ENCODE measurements at regions not wholly inside any gene's neighbourhood (a gene's known extent, or its start where the extent isn't known, plus 50 kb on each side); places are given as distances from the start of the nearest gene placed in this dataset.
A peak's percentile ranks its signal among the peaks of the same experiment; 100 is the strongest.

- Mint-ChIP-seq H3K4me1 (ENCODE audit: low read depth, unreplicated experiment) (peaks cover 25% of the 10 kb centered on the region), H3K27ac (ENCODE audit: unreplicated experiment) (no peak overlapping the region), H3K36me3 (ENCODE audit: insufficient read depth, unreplicated experiment) (no peaks in the 10 kb centered on the region), H3K9me3 (ENCODE audit: low read depth, unreplicated experiment) (no peaks in the 10 kb centered on the region), H3K4me3 (ENCODE audit: low read depth, unreplicated experiment) (no peak overlapping the region), H3K27me3 (ENCODE audit: unreplicated experiment) (no peaks in the 10 kb centered on the region)
- CTCF ChIA-PET = no interaction called here
- TF ChIP-seq, protein P1, sequence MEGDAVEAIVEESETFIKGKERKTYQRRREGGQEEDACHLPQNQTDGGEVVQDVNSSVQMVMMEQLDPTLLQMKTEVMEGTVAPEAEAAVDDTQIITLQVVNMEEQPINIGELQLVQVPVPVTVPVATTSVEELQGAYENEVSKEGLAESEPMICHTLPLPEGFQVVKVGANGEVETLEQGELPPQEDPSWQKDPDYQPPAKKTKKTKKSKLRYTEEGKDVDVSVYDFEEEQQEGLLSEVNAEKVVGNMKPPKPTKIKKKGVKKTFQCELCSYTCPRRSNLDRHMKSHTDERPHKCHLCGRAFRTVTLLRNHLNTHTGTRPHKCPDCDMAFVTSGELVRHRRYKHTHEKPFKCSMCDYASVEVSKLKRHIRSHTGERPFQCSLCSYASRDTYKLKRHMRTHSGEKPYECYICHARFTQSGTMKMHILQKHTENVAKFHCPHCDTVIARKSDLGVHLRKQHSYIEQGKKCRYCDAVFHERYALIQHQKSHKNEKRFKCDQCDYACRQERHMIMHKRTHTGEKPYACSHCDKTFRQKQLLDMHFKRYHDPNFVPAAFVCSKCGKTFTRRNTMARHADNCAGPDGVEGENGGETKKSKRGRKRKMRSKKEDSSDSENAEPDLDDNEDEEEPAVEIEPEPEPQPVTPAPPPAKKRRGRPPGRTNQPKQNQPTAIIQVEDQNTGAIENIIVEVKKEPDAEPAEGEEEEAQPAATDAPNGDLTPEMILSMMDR (IDR thresholded peaks at IDR 0.05; ENCODE audit: unreplicated experiment) = no peak
- DNase-seq = no peak
- intact Hi-C loops (cut with micrococcal nuclease; ENCODE audit: unreplicated experiment) = loop anchor here (5.0 to 10.0 kb wide), 2 partner anchors 233 to 325 kb away; no protein-coding TSS in a partner anchor
- no TSS peak for BruUV-seq (replicated peaks)
Observed at GRCh38 chr2:56519806-56520205, 336.0 kb downstream of the CCDC85A start.

DNA sequence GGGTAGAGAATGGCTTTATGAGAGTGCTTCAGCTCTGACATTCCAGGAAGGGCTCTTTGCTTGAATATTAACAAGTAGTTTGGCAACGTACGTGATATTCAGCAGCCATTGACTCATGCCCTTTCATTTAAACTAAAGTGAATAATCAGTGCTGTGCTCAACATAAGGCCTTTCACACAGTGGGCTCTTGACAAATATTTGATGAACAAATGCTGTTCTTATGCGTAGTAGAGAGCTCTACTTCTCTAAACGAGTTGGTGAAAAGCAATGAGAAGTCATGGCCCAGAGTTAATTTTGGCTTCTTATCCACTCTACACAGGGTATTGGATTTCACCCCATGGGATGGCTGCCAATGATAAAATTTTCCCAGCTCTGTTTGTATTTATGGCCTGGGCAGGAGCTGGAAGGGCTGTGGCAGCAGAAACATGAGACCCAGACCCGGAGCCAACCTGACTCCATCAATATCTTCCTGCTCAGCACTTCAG is 338.9 kb downstream of the CCDC85A start:
- peak; percentile 68 for DNase-seq
- peaks cover 2% of the 10 kb centered on the region for H3K9me3 Mint-ChIP-seq (ENCODE audit: low read depth, unreplicated experiment)
- TF ChIP-seq, protein P1 (IDR thresholded peaks at IDR 0.05; ENCODE audit: unreplicated experiment) = no peak
- peak overlapping the region; percentile 75 for H3K27ac Mint-ChIP-seq (ENCODE audit: unreplicated experiment)
- peaks cover 25% of the 10 kb centered on the region for H3K4me1 Mint-ChIP-seq (ENCODE audit: low read depth, unreplicated experiment)
- BruUV-seq (replicated peaks) = no TSS peak
- H3K27me3 Mint-ChIP-seq (ENCODE audit: unreplicated experiment) = no peaks in the 10 kb centered on the region
- no peaks in the 10 kb centered on the region for H3K36me3 Mint-ChIP-seq (ENCODE audit: insufficient read depth, unreplicated experiment)
- intact Hi-C loops (cut with micrococcal nuclease; ENCODE audit: unreplicated experiment) = loop anchor here (2.0 to 10.0 kb wide), 3 partner anchors 74 to 328 kb away; no protein-coding TSS in a partner anchor
- CTCF ChIA-PET = interaction anchor here (0.9 kb wide), 1 partner anchor 120 kb away, joined by 3 read pairs; no protein-coding TSS in a partner anchor
- H3K4me3 Mint-ChIP-seq (ENCODE audit: low read depth, unreplicated experiment) = peak overlapping the region; percentile 32

DNA sequence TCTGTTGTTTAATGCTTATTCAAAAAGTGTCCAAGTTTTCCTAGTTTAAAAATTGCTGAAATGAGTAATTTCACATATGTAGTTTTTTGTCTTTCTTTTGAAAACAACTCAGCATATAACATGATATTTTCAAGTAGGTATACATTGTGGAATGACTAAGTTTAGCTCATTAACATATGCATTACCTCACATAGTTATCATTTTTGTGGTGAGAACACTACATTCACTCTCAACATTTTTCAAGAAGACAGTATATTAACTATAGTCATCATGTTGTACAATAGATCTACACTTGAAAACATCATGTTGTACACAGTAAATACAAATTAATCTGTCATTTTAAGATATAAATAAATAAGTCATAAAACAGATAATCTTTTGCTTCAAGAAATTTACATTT is 340.0 kb downstream of the CCDC85A start:
- Mint-ChIP-seq H3K27ac (ENCODE audit: unreplicated experiment) (no peak overlapping the region), H3K36me3 (ENCODE audit: insufficient read depth, unreplicated experiment) (no peaks in the 10 kb centered on the region), H3K9me3 (ENCODE audit: low read depth, unreplicated experiment) (peaks cover 2% of the 10 kb centered on the region), H3K27me3 (ENCODE audit: unreplicated experiment) (no peaks in the 10 kb centered on the region), H3K4me3 (ENCODE audit: low read depth, unreplicated experiment) (no peak overlapping the region), H3K4me1 (ENCODE audit: low read depth, unreplicated experiment) (peaks cover 25% of the 10 kb centered on the region)
- intact Hi-C loops (cut with micrococcal nuclease; ENCODE audit: unreplicated experiment) = loop anchor here (2.0 to 10.0 kb wide), 3 partner anchors 75 to 329 kb away; no protein-coding TSS in a partner anchor
- TF ChIP-seq, protein P1 (IDR thresholded peaks at IDR 0.05; ENCODE audit: unreplicated experiment) = no peak
- DNase-seq = no peak
- CTCF ChIA-PET = interaction anchor here (0.9 kb wide), 1 partner anchor 340 kb away, joined by 3 read pairs; the partner anchor contains the start of gene CCDC85A
- no TSS peak for BruUV-seq (replicated peaks)

DNA sequence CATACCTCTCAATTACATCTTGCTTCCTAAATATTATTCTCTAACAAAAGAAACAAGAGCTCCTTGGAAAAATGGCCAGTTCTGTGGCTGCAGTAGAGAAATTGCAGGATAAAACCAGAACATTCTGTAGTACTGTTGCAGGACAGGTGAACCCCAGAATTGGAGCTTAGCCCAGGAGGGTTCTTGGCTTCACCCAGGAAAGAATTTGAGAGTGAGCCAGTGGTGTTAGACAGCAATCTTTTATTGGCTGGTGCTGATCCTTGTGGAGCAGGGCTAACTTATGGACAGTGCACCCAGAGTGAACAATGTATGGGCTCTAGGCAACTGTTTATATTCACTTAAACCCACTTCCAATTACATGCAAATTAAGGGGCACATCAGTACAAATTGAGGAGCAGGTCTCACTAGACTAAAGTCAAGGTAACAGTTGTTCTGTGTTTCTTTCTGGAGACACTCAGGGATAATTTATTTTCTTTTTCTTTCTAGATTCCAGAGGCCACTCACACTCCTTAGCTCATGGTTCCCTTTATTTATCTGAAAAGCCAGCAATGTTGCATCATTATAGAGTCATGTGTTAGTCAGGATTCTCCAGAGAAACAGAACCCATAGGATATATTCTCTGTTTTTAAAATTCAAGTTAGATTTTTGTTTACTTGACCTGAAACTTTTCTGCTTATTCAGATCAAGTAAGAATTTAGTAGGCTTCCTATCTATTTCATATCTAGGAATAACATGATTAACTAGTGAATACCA is 348.1 kb downstream of the CCDC85A start:
- CTCF ChIA-PET = no interaction called here
- intact Hi-C loops (cut with micrococcal nuclease; ENCODE audit: unreplicated experiment) = no loop called here
- Mint-ChIP-seq H3K27me3 (ENCODE audit: unreplicated experiment) (no peaks in the 10 kb centered on the region), H3K4me1 (ENCODE audit: low read depth, unreplicated experiment) (no peaks in the 10 kb centered on the region), H3K36me3 (ENCODE audit: insufficient read depth, unreplicated experiment) (no peaks in the 10 kb centered on the region), H3K9me3 (ENCODE audit: low read depth, unreplicated experiment) (peaks cover 2% of the 10 kb centered on the region), H3K4me3 (ENCODE audit: low read depth, unreplicated experiment) (no peak overlapping the region), H3K27ac (ENCODE audit: unreplicated experiment) (no peak overlapping the region)
- no TSS peak for BruUV-seq (replicated peaks)
- no peak for DNase-seq
- TF ChIP-seq, protein P1 (IDR thresholded peaks at IDR 0.05; ENCODE audit: unreplicated experiment) = no peak

Measured in Calu3 (cell line).